ENCODE measurements at regions not wholly inside any gene's neighbourhood (a gene's known extent, or its start where the extent isn't known, plus 50 kb on each side); places are given as distances from the start of the nearest gene placed in this dataset.

DNA sequence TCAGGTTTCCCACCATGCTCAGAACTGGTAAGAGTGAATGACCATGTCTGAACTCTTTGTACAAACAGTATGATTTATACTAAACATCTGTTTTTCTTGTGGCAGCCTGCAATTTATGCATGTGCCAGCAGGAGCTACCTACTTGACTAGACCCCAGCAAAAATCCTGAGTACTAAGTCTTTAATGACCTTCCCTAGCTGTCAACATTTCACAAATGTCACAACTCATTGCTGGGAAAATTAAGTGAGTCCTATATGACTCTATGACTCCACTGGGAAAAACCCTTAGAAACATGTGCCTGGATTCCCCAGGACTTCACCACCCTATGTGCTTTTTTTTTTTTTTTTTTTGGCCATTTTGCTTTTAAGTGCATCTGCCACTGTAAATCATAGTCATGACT lies 1225.8 kb downstream of the SUCLG1 start:
- Histone ChIP-seq H3K9me2 (replicated peaks; ENCODE audit: insufficient read depth) (no peaks in the 10 kb centered on the region), H3K36me3 (replicated peaks; ENCODE audit: insufficient read depth, low read depth) (no peaks in the 10 kb centered on the region), H3K27ac (no peak overlapping the region), H3K27me3 (no peaks in the 10 kb centered on the region), H2AFZ (no peak overlapping the region), H3K4me2 (no peak overlapping the region), H4K20me1 (ENCODE audit: insufficient read depth, poor library complexity, severe bottlenecking) (no peaks in the 10 kb centered on the region), H3K4me1 (ENCODE audit: insufficient read depth) (no peaks in the 10 kb centered on the region), H3K9me3 (ENCODE audit: low read depth) (no peaks in the 10 kb centered on the region), H3K79me2 (no peaks in the 10 kb centered on the region), H3K4me3 (no peak overlapping the region)
- TF ChIP-seq, protein P1, sequence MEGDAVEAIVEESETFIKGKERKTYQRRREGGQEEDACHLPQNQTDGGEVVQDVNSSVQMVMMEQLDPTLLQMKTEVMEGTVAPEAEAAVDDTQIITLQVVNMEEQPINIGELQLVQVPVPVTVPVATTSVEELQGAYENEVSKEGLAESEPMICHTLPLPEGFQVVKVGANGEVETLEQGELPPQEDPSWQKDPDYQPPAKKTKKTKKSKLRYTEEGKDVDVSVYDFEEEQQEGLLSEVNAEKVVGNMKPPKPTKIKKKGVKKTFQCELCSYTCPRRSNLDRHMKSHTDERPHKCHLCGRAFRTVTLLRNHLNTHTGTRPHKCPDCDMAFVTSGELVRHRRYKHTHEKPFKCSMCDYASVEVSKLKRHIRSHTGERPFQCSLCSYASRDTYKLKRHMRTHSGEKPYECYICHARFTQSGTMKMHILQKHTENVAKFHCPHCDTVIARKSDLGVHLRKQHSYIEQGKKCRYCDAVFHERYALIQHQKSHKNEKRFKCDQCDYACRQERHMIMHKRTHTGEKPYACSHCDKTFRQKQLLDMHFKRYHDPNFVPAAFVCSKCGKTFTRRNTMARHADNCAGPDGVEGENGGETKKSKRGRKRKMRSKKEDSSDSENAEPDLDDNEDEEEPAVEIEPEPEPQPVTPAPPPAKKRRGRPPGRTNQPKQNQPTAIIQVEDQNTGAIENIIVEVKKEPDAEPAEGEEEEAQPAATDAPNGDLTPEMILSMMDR (IDR thresholded peaks at IDR 0.05; ENCODE audit: poor library complexity): no peak
- TF ChIP-seq EZH2phosphoT487 (IDR thresholded peaks at IDR 0.05; ENCODE audit: low read depth, severe bottlenecking, unreplicated experiment) (no peak), EZH2 (IDR thresholded peaks at IDR 0.05; ENCODE audit: borderline replicate concordance) (no peak)
- DNase-seq (ENCODE audit: low spot score): no peak

DNA sequence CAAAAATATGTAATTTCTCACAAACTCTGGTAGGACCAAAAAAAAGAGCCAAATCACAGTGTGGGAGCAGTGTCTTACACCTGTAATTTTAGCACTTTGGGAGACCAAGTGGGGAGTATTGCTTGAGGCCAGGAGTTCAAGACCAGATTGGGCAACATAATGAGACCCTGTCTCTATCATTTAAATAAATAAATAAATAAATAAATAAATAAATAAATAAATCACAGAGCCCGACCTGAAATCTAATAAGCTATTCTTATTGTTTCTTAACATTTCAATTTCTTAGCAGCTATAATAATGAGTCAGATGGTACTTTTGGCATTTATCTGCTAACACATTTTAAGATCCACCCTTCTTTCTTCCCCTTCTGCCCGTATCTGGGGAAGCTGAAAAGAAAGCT lies 1229.6 kb downstream of the SUCLG1 start:
- no peaks in the 10 kb centered on the region for H3K27me3 ChIP-seq
- H2AFZ ChIP-seq: no peak overlapping the region
- WGBS (ENCODE audit: low lambda C conversion rate, missing lambda C conversion rate): 90% methylated on average over 2 of the region's 2 CpGs
- TF ChIP-seq, protein P1 (IDR thresholded peaks at IDR 0.05; ENCODE audit: poor library complexity): no peak
- TF ChIP-seq EZH2phosphoT487 (IDR thresholded peaks at IDR 0.05; ENCODE audit: low read depth, severe bottlenecking, unreplicated experiment): no peak
- TF ChIP-seq EZH2 (IDR thresholded peaks at IDR 0.05; ENCODE audit: borderline replicate concordance): no peak
- H3K4me3 ChIP-seq: no peak overlapping the region
- no peak overlapping the region for H3K4me2 ChIP-seq
- no peaks in the 10 kb centered on the region for H3K36me3 ChIP-seq (replicated peaks; ENCODE audit: insufficient read depth, low read depth)
- no peaks in the 10 kb centered on the region for H3K9me3 ChIP-seq (ENCODE audit: low read depth)
- no peaks in the 10 kb centered on the region for H3K4me1 ChIP-seq (ENCODE audit: insufficient read depth)
- DNase-seq (ENCODE audit: low spot score): no peak
- no peaks in the 10 kb centered on the region for H3K79me2 ChIP-seq
- no peak overlapping the region for H3K27ac ChIP-seq
- H4K20me1 ChIP-seq (ENCODE audit: insufficient read depth, poor library complexity, severe bottlenecking): no peaks in the 10 kb centered on the region
- no peaks in the 10 kb centered on the region for H3K9me2 ChIP-seq (replicated peaks; ENCODE audit: insufficient read depth)

DNA sequence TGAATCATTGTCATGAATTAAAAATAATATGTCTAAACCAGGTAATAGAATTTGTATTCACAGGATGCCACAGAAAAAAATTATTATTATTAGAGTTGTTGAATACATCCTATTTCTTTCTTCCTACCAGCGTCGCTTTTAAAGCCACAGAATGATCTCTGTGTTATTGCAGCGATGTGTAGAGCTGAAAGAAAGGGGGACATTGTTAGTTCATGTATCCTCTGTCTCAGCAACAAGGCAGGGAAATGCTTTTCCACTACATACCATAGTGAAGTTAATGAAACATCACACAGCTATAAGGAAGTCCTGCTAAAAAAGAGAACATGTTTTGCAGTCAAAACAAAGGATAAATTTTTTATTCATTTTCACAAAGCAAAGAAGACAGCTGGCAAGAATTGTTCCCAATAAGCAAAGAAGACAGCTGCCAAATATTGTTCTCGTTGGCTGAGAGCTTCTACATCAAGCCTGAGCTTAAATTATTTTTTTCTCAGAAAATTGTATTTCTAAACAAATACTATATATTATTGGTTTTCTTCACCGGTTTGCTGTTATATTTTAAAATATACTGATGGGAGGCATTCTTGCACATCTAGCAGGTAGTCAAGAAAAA lies 1234.4 kb downstream of the SUCLG1 start:
- Histone ChIP-seq H4K20me1 (ENCODE audit: insufficient read depth, poor library complexity, severe bottlenecking) (no peaks in the 10 kb centered on the region), H2AFZ (no peak overlapping the region)
- DNase-seq (ENCODE audit: low spot score): no peak

More for the DNA sequence above, 1234.4 kb downstream of the SUCLG1 start:
- no peaks in the 10 kb centered on the region for H3K79me2 ChIP-seq
- no peaks in the 10 kb centered on the region for H3K27me3 ChIP-seq
- H3K9me2 ChIP-seq (replicated peaks; ENCODE audit: insufficient read depth): no peaks in the 10 kb centered on the region
- TF ChIP-seq, protein P1 (IDR thresholded peaks at IDR 0.05; ENCODE audit: poor library complexity): no peak
- TF ChIP-seq EZH2phosphoT487 (IDR thresholded peaks at IDR 0.05; ENCODE audit: low read depth, severe bottlenecking, unreplicated experiment): no peak
- TF ChIP-seq EZH2 (IDR thresholded peaks at IDR 0.05; ENCODE audit: borderline replicate concordance): no peak
- no peaks in the 10 kb centered on the region for H3K9me3 ChIP-seq (ENCODE audit: low read depth)
- no peaks in the 10 kb centered on the region for H3K4me1 ChIP-seq (ENCODE audit: insufficient read depth)
- no peak overlapping the region for H3K4me2 ChIP-seq
- 89% methylated on average over 5 of the region's 5 CpGs for WGBS (ENCODE audit: low lambda C conversion rate, missing lambda C conversion rate)
- H3K4me3 ChIP-seq: no peak overlapping the region
- H3K27ac ChIP-seq: no peak overlapping the region
- H3K36me3 ChIP-seq (replicated peaks; ENCODE audit: insufficient read depth, low read depth): no peaks in the 10 kb centered on the region
